Stimulated activated effector memory CD8-positive, alpha-beta T cell treated with anti-CD3 and anti-CD28 coated beads, Interleukin-12 subunit alpha, Interleukin-12 subunit beta, amount 100 ng/mL, for 72 hours (primary cell): ENCODE measurements at regions not wholly inside any gene's neighbourhood (a gene's known extent, or its start where the extent isn't known, plus 50 kb on each side); places are given as distances from the start of the nearest gene placed in this dataset.
"Not testable (repeated sequence)": the region's sequence is repeated elsewhere in the genome, so short reads cannot be mapped to it uniquely, and the experiment has no call there.

Experiments
- ATAC-seq: fragments of 150-1000 bp; cut with Tn5 transposase; 2 replicates; pipeline ENCODE4 v1.10.0; 2021
- DNase-seq, 2 donors: peaks; one replicate each; pipeline ENCODE4 v3.0.0; 2021 to 2022; ENCODE audit warnings: low spot score in 2 of 2
- H3K27ac Mint-ChIP-seq: one replicate; pipeline ENCODE4 v1.8.0; 2022; ENCODE audit warnings: mild to moderate bottlenecking, mixed read lengths
- H3K36me3 Mint-ChIP-seq: one replicate; pipeline ENCODE4 v1.8.0; 2022; ENCODE audit warnings: mild to moderate bottlenecking, mixed read lengths
- H3K4me1 Mint-ChIP-seq: one replicate; pipeline ENCODE4 v1.8.0; 2022; ENCODE audit warnings: mixed read lengths
- H3K4me3 Mint-ChIP-seq: one replicate; pipeline ENCODE4 v1.8.0; 2022; ENCODE audit warnings: mild to moderate bottlenecking, mixed read lengths
- H3K9me3 Mint-ChIP-seq: one replicate; pipeline ENCODE4 v1.8.0; 2022; ENCODE audit warnings: mixed read lengths

GRCh38 chr14:106329987-106330774 lies 803.8 kb downstream of the TMEM121 start:
- not testable (repeated sequence) for H3K4me3 Mint-ChIP-seq, H3K4me1 Mint-ChIP-seq, H3K36me3 Mint-ChIP-seq, DNase-seq, H3K9me3 Mint-ChIP-seq, ATAC-seq, H3K27ac Mint-ChIP-seq

DNA sequence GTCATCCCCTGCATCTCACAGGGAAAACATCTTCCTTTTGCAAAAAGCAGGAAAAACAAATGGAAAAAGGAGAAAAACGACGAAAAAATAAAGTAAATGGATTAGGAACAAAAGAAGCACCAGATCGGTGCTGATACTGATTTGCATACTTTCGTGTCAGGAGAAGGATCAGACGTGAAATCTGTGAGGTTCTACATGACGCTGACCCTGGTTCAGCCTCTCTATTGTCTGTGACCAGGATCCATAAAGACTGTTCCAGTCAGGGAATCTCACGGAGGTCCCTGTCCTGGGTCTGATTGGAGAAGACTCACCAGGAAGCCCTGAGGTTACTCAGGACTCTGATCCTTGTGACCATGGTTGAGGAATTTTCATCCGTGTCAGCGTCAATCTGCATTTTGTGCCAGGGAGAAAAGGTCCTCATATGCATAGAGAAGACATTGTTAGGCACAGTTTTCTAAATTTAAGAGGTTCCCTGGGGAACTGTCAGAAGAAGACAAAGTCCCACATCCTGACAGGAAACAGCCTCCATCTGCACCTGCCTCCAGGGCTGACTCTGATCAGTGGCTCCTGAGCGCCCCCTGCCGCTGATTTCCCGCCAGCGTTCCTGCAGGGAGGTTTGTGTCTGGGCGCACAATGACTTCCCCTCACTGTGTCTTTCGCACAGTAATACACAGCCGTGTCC lies 808.2 kb downstream of the TMEM121 start:
- not testable (repeated sequence) for H3K4me3 Mint-ChIP-seq, H3K4me1 Mint-ChIP-seq, H3K27ac Mint-ChIP-seq, H3K36me3 Mint-ChIP-seq, H3K9me3 Mint-ChIP-seq
- DNase-seq: peak; percentile 68 to 82
- peak; percentile 45 for ATAC-seq

DNA sequence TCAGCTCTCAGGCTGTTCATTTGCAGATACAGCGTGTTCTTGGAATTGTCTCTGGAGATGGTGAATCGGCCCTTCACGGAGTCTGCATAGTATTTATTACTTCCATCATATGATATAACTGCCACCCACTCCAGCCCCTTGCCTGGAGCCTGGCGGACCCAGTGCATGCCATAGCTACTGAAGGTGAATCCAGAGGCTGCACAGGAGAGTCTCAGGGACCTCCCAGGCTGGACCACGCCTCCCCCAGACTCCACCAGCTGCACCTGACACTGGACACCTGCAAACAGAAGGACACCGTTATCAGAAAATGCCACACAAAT lies 808.7 kb downstream of the TMEM121 start:
- not testable (repeated sequence) for DNase-seq, H3K27ac Mint-ChIP-seq, H3K4me3 Mint-ChIP-seq, H3K36me3 Mint-ChIP-seq, H3K4me1 Mint-ChIP-seq, H3K9me3 Mint-ChIP-seq
- peak; percentile 37 for ATAC-seq

GRCh38 chr14:106338775-106339174 lies 812.4 kb downstream of the TMEM121 start:
- not testable (repeated sequence) for DNase-seq, H3K4me1 Mint-ChIP-seq, H3K4me3 Mint-ChIP-seq, H3K9me3 Mint-ChIP-seq, H3K27ac Mint-ChIP-seq, ATAC-seq, H3K36me3 Mint-ChIP-seq

- not testable (repeated sequence) for H3K27ac Mint-ChIP-seq, H3K36me3 Mint-ChIP-seq, H3K9me3 Mint-ChIP-seq, H3K4me3 Mint-ChIP-seq, H3K4me1 Mint-ChIP-seq, DNase-seq
- ATAC-seq: peak; percentile 55
Measured at GRCh38 chr14:106340658-106341057, 814.3 kb downstream of the TMEM121 start.

DNA sequence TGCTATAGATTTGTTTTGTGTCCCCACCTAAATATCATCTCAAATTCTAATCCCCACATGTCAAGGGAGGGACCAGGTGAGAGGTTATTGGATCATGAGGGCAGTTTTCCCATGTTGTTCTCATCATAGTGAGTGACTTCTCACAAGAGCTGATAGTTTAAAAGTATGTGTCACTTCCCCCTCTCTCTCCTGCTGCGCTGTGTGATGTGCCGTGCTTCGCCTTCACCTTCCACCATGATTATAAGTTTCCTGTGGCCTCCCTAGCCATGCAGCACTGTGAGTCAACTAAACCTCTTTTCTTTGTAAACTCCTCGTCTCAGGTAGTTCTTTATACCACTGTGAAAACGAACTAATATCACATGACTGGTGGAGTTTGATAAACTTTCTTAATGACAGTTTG lies 814.8 kb downstream of the TMEM121 start:
- peak; percentile 68 for ATAC-seq
- H3K9me3 Mint-ChIP-seq, H3K36me3 Mint-ChIP-seq, H3K4me3 Mint-ChIP-seq, H3K27ac Mint-ChIP-seq, H3K4me1 Mint-ChIP-seq, DNase-seq: not testable (repeated sequence)

- Mint-ChIP-seq H3K9me3 (no peaks in the 10 kb centered on the region), H3K36me3 (no peaks in the 10 kb centered on the region), H3K27ac (no peak overlapping the region), H3K4me3 (no peak overlapping the region), H3K4me1 (peaks cover under 1% of the 10 kb centered on the region)
- DNase-seq (no peak), ATAC-seq (no peak)
Measured at GRCh38 chr14:106343626-106344025, 817.2 kb downstream of the TMEM121 start.

DNA sequence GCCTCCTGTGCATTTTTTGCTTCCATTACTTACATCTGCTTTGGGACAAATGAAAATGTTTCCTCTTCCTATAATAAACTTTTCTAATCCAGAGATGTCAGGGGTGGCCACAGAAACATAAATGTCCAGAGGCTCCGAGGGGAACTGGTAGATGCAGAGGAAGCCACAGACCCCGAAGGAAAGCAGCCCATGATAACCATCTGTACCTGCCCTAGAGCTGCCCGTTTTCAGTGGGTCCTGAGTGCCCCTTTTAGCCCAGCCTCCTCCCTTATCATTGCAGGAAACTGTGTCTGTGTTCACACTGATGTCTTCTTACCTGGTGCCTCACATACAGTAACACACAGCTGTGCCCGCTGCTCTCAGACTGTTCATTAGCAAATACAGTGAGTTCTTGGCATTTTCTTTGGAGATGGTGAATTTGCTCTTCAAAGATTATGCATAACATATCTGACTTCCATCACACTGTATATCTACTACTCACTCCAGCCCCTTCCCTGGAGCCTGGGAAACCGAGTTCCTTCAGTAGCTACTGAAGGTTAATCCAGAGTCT lies 817.8 kb downstream of the TMEM121 start:
- H3K9me3 Mint-ChIP-seq, H3K4me1 Mint-ChIP-seq, H3K36me3 Mint-ChIP-seq, H3K27ac Mint-ChIP-seq, H3K4me3 Mint-ChIP-seq, DNase-seq: not testable (repeated sequence)
- peak; percentile 24 for ATAC-seq

DNA sequence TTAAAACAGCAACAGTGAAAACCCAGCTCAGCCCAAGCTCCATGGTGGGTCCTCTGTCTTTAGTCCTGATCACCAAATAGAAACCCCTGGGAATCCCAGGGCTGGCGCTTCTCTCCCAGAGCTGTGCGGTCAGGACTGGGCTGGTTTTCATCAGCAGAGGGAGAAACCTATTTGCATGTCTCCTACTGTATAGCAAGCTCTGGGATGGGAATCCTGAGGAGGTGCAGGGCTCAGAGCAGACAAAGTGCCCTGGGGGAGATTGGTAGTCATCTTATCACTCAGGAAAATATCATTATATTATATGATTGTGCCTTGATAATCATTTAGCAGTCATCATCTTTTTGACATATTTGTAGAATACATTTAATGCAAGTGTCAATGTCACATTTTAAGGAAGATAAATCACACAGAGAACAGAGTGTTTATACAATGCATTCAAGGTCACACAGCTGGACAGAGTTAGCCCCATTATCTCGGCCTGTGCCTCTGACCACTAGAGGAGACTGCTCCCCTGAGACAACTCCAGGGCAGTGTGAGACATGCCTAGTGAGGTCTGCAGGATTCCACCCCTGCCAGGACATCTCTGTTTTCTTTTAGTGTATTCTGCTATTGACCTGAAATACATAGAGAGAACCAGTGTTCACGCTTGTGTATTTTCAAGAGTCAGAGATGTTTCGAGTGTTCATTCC lies 818.6 kb downstream of the TMEM121 start:
- H3K36me3 Mint-ChIP-seq, H3K4me3 Mint-ChIP-seq, DNase-seq, ATAC-seq, H3K27ac Mint-ChIP-seq, H3K4me1 Mint-ChIP-seq, H3K9me3 Mint-ChIP-seq: not testable (repeated sequence)

DNA sequence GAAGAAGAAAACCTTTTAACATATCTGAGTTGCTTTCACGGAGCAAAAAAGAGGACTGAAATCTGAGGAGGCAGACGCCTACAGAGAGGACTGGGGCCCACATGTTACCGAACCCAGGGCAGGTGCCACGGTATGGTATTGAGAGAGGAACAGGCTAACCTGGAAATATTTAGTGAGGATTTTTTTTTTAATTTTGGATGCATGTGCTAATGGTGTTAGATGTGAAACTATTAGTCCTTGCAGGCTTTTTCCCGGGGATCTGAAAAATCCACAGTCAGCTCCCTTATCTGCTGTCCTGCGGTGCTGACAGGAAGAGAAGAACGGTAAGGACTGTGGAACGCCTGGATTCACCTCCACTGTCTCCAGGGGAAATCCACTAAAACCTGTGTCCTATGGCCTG lies 819.7 kb downstream of the TMEM121 start:
- Mint-ChIP-seq H3K9me3 (no peaks in the 10 kb centered on the region), H3K36me3 (no peaks in the 10 kb centered on the region), H3K4me3 (no peak overlapping the region), H3K4me1 (peaks cover 6% of the 10 kb centered on the region), H3K27ac (no peak overlapping the region)
- no peak for DNase-seq
- no peak for ATAC-seq

GRCh38 chr14:106346534-106347290 lies 820.3 kb downstream of the TMEM121 start:
- Mint-ChIP-seq H3K27ac (no peak overlapping the region), H3K9me3 (no peaks in the 10 kb centered on the region), H3K4me1 (peaks cover 6% of the 10 kb centered on the region), H3K4me3 (no peak overlapping the region), H3K36me3 (no peaks in the 10 kb centered on the region)
- no peak for ATAC-seq
- no peak for DNase-seq

GRCh38 chr14:106347291-106347778 lies 821.0 kb downstream of the TMEM121 start:
- Mint-ChIP-seq H3K4me3 (no peak overlapping the region), H3K36me3 (no peaks in the 10 kb centered on the region), H3K4me1 (peaks cover 6% of the 10 kb centered on the region), H3K27ac (no peak overlapping the region), H3K9me3 (no peaks in the 10 kb centered on the region)
- DNase-seq (no peak), ATAC-seq (no peak)

DNA sequence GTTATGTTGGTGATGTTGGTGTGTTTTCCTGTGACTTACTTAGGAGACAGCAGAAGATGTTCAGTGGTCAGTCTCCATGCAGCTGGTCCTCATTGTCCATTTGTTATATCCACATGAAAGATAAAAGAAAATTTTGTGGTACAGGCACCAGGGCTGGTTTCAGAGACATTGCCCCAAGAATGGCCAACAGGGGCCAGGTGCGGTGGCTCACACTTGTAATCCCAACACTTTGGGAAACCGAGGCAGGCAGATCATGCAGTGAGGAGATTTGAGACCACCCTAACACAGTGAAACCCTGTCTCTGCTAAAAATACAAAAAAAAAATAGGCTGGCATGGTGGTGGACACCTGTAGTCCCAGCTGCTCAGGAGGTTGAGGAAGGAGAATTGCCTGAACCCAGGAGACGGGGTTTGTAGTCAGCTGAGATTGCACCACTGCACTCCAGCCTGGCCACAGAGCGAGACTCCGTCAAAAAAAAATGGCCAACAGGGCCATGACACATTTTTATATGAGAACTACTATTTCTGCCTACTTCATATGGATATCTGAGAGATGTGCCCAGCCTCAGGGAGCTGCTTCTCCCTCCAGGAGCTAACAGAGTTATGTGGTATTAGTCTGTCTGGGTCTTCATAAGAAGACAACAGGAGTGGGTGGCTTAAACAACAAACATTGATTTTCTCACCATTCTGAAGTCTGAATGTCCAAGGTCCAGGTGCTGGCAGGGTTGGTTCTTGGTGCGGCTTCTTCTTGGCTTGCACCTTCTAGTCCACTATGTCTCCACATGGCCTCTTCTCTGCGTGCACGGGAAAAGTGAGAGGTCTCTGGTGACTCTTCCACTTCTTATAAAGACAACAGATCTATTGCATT lies 821.7 kb downstream of the TMEM121 start:
- Mint-ChIP-seq H3K27ac (no peak overlapping the region), H3K4me1 (peaks cover 6% of the 10 kb centered on the region), H3K36me3 (no peaks in the 10 kb centered on the region), H3K4me3 (no peak overlapping the region), H3K9me3 (no peaks in the 10 kb centered on the region)
- no peak for DNase-seq
- ATAC-seq: no peak

- peak; percentile 90 to 91 for DNase-seq
- not testable (repeated sequence) for ATAC-seq, H3K4me3 Mint-ChIP-seq
Measured at GRCh38 chr14:106348873-106349540, 822.6 kb downstream of the TMEM121 start.

More at GRCh38 chr14:106348873-106349540, 822.6 kb downstream of the TMEM121 start:
- H3K4me1 Mint-ChIP-seq, H3K9me3 Mint-ChIP-seq, H3K27ac Mint-ChIP-seq, H3K36me3 Mint-ChIP-seq: not testable (repeated sequence)
